ENCODE measurements at regions not wholly inside any gene's neighbourhood (a gene's known extent, or its start where the extent isn't known, plus 50 kb on each side); places are given as distances from the start of the nearest gene placed in this dataset.

DNA sequence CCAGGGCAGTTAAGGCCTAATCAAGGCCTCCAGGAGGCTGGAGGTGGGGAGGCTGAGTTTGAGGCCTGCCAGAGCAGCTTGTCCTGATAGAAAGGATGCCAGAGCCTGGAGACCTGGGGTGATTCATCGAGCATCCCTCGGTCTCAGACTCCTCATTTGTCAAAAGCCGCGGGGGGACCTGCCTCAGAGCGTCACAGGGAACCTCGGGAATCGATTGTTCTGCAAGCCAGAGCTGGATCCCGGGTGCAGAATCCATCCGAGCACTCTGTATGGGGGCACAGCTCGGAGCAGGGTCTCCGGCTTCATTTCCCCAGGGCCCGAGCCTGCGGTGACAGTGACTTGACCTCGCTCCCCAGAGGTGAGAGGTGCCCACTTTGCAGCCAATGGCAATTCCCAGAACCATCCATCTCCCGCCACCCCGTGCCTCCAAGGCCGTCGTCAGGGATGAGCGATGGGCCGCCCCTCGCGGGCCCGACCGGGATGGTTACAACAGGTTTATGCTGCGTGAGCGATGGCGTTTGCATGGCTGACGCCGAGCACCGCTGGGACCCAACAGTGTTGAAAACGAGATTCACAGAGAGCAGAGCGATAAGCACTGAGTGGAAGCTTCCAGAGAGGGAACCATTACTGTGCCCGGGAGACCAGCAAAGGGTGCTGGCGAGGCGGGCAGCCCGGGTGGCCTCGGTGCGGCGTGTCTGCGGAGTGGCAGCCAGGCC, 117.1 kb upstream of the GSE1 start:
- TF ChIP-seq, protein P1, sequence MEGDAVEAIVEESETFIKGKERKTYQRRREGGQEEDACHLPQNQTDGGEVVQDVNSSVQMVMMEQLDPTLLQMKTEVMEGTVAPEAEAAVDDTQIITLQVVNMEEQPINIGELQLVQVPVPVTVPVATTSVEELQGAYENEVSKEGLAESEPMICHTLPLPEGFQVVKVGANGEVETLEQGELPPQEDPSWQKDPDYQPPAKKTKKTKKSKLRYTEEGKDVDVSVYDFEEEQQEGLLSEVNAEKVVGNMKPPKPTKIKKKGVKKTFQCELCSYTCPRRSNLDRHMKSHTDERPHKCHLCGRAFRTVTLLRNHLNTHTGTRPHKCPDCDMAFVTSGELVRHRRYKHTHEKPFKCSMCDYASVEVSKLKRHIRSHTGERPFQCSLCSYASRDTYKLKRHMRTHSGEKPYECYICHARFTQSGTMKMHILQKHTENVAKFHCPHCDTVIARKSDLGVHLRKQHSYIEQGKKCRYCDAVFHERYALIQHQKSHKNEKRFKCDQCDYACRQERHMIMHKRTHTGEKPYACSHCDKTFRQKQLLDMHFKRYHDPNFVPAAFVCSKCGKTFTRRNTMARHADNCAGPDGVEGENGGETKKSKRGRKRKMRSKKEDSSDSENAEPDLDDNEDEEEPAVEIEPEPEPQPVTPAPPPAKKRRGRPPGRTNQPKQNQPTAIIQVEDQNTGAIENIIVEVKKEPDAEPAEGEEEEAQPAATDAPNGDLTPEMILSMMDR (IDR thresholded peaks at IDR 0.05; ENCODE audit: control extremely low read depth, extremely low read depth): no peak
- H3K36me3 ChIP-seq (ENCODE audit: control insufficient read depth in 4 of 4, insufficient read depth in 4 of 4, low read length in 4 of 4): peaks cover 0 to 3% (median 0%) of the 10 kb centered on the region in 4 donors
- ATAC-seq (ENCODE audit: insufficient read depth, low FRiP score) (no peak), DNase-seq (no peak)
- H3K4me3 ChIP-seq: no peak overlapping the region
- no peak overlapping the region for H3K27ac ChIP-seq (ENCODE audit: low read depth in 1 of 2, low read length in 1 of 2)
- peaks cover 0 to 3% (median 0%) of the 10 kb centered on the region in 4 donors for H3K9me3 ChIP-seq (ENCODE audit: control insufficient read depth in 4 of 4, insufficient read depth in 3 of 4, low read length in 3 of 4)
- no peaks in the 10 kb centered on the region for H3K27me3 ChIP-seq (ENCODE audit: control insufficient read depth in 3 of 3, insufficient read depth in 3 of 3, low read length in 2 of 3)
- 95 to 97% methylated on average over 40 of the region's 40 CpGs for WGBS, 2 donors
- H3K9ac ChIP-seq (ENCODE audit: insufficient read depth in 1 of 2, low read length in 2 of 2): no peak overlapping the region
- H3K4me1 ChIP-seq (ENCODE audit: control insufficient read depth in 5 of 5, insufficient read depth in 5 of 5, low read length in 5 of 5): peaks cover 0 to 16% (median 9%) of the 10 kb centered on the region in 5 donors

DNA sequence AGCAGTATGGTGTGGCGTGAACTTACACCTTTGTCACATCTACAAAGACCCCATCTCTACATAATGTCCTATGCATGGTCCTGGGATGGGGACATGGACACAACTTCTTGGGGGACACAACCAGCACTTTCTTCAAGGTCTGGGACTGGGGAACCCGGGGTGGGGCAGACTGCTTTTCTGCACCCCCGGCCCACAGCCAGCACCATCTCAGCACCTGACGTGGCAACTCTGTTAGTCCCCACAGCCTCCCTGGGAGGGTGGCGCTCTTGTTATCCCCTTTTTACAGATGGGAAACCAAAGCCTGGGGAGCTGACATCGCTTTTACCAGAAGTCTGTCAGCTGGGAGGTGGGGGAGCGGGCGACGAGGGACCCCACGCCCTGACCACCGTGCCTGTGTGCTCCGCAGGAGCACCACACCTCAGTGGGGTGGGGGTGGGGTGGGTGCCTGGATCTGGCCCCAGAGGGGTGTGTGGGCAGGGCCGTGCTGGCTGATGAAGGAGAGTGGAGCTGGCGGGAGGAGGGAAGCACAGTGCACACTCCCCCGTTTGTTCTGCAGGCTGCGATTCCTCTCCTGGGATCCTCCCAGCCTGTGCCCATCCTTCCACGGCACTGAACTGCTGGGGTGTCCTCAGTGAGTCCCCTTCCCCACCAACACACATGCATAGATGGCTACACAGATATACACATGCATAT, 115.4 kb upstream of the GSE1 start:
- no peak overlapping the region for H3K4me3 ChIP-seq
- peaks cover 0 to 3% (median 0%) of the 10 kb centered on the region in 4 donors for H3K36me3 ChIP-seq (ENCODE audit: control insufficient read depth in 4 of 4, insufficient read depth in 4 of 4, low read length in 4 of 4)
- no peak for ATAC-seq (ENCODE audit: insufficient read depth, low FRiP score)
- TF ChIP-seq, protein P1 (IDR thresholded peaks at IDR 0.05; ENCODE audit: control extremely low read depth, extremely low read depth): no peak
- peaks cover 0 to 3% (median 0%) of the 10 kb centered on the region in 4 donors for H3K9me3 ChIP-seq (ENCODE audit: control insufficient read depth in 4 of 4, insufficient read depth in 3 of 4, low read length in 3 of 4)
- no peak overlapping the region for H3K9ac ChIP-seq (ENCODE audit: insufficient read depth in 1 of 2, low read length in 2 of 2)
- no peak overlapping the region for H3K27ac ChIP-seq (ENCODE audit: low read depth in 1 of 2, low read length in 1 of 2)
- H3K4me1 ChIP-seq (ENCODE audit: control insufficient read depth in 5 of 5, insufficient read depth in 5 of 5, low read length in 5 of 5): peaks cover 0 to 16% (median 2%) of the 10 kb centered on the region in 5 donors
- H3K27me3 ChIP-seq (ENCODE audit: control insufficient read depth in 3 of 3, insufficient read depth in 3 of 3, low read length in 2 of 3): no peaks in the 10 kb centered on the region
- DNase-seq: no peak
- WGBS, 2 donors: 86 to 94% methylated on average over 17 of the region's 17 CpGs

DNA sequence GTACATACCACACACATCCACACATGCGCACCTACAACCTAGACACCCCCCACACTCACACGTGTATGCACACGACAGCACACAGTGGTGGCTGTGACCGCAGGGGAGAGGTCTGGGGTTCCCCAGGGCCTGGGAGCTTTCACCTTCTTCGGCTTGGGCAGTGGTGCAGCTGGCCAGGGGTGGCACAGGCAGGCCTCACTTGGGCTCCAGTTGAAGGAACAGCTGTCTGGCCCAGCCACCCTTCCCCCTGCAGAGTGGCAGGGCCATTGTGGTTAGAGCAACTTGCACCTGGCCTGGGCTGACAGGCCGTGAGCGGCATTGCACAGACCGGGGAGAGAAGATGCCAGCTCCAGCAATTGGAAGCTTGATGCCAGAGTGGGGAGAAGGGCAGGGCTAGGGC, 114.5 kb upstream of the GSE1 start:
- Histone ChIP-seq H3K27me3 (ENCODE audit: control insufficient read depth in 3 of 3, insufficient read depth in 3 of 3, low read length in 2 of 3) (no peaks in the 10 kb centered on the region), H3K9me3 (ENCODE audit: control insufficient read depth in 4 of 4, insufficient read depth in 3 of 4, low read length in 3 of 4) (peaks cover 0 to 3% (median 0%) of the 10 kb centered on the region in 4 donors), H3K36me3 (ENCODE audit: control insufficient read depth in 4 of 4, insufficient read depth in 4 of 4, low read length in 4 of 4) (peaks cover 0 to 3% (median 0%) of the 10 kb centered on the region in 4 donors), H3K4me1 (ENCODE audit: control insufficient read depth in 5 of 5, insufficient read depth in 5 of 5, low read length in 5 of 5) (peaks cover 0 to 15% (median 0%) of the 10 kb centered on the region in 5 donors), H3K27ac (ENCODE audit: low read depth in 1 of 2, low read length in 1 of 2) (no peak overlapping the region), H3K9ac (ENCODE audit: insufficient read depth in 1 of 2, low read length in 2 of 2) (no peak overlapping the region), H3K4me3 (no peak overlapping the region)
- DNase-seq: no peak
- ATAC-seq (ENCODE audit: insufficient read depth, low FRiP score): no peak
- WGBS, 2 donors: 55 to 79% methylated on average over 8 of the region's 8 CpGs
- TF ChIP-seq, protein P1 (IDR thresholded peaks at IDR 0.05; ENCODE audit: control extremely low read depth, extremely low read depth): no peak
